Testis (tissue), 2 donors: ENCODE measurements at regions not wholly inside any gene's neighbourhood (a gene's known extent, or its start where the extent isn't known, plus 50 kb on each side); places are given as distances from the start of the nearest gene placed in this dataset.

Experiments
- DNase-seq: peaks from one replicate; pipeline ENCODE4 v3.0.0-alpha.2; 2019
- H3K27ac ChIP-seq, 2 donors: fragments of 200-600 bp; sonication (generic); one replicate each; pipeline ENCODE4 v1.5.1; 2019
- H3K27me3 ChIP-seq: fragments of 200-600 bp; sonication (generic); one replicate; pipeline ENCODE4 v1.5.1; 2019
- H3K36me3 ChIP-seq: fragments of 200-600 bp; sonication (generic); one replicate; pipeline ENCODE4 v1.5.1; 2017; ENCODE audit warnings: low read depth; ENCODE audit errors: missing control alignments
- H3K4me1 ChIP-seq: fragments of 200-600 bp; sonication (generic); one replicate; pipeline ENCODE4 v1.5.1; 2019
- H3K4me3 ChIP-seq, 2 donors: fragments of 200-600 bp; sonication (generic); one replicate each; pipeline ENCODE4 v1.5.1; 2017 to 2019
- H3K9me3 ChIP-seq: fragments of 200-600 bp; sonication (generic); one replicate; pipeline ENCODE4 v1.5.1; 2017
- POLR2A ChIP-seq: fragments of 450-650 bp; IDR thresholded peaks from one replicate; pipeline ENCODE4 v1.6.1; 2017; ENCODE audit warnings: antibody characterized with exemption, mild to moderate bottlenecking, moderate library complexity
- WGBS, 2 donors: methylation state at CpG; one replicate each; pipeline ENCODE4 v1.1.5; 2018; 5-methylcytosine and 5-hydroxymethylcytosine counted together
- intact Hi-C: fragments of 100-400 bp; cut with DNase I; formaldehyde crosslinking; loops from one replicate; pipeline ENCODE4 v1.15.1; 2023; ENCODE audit warnings: low total_unique reads
- TF ChIP-seq, protein P1 (sequence below), 3 experiments: fragments of 450-650 bp in 2 of 3; fragments of 200-600 bp in 1 of 3; sonication (generic) in 1 of 3; IDR thresholded peaks; one replicate each; pipeline ENCODE4 v1.5.1; 2016 to 2019; ENCODE audit warnings: antibody characterized with exemption in 3 of 3, mild to moderate bottlenecking in 2 of 3, moderate library complexity in 1 of 3

DNA sequence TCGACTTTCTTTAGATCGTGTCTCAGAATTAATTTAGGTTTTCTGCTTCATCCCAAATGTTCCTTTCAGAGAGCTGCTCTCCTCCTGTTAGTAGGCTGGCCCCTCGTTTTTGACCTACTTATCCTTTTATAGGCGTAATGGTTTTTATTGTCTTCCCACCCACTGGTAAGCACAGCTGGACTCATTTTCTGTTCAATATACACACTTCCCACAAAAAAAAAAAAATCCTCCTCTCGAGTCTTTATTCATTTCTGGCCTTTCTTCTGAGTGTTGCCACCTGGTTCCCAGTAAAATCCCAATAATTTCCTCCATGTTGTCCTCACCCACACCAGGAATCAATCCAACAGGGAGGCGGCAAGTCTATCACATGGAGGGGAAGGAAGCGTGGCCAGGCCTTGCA is 970.2 kb upstream of the CELF2 start:
- 66 to 77% methylated on average over 7 of the region's 7 CpGs for WGBS, 2 donors

DNA sequence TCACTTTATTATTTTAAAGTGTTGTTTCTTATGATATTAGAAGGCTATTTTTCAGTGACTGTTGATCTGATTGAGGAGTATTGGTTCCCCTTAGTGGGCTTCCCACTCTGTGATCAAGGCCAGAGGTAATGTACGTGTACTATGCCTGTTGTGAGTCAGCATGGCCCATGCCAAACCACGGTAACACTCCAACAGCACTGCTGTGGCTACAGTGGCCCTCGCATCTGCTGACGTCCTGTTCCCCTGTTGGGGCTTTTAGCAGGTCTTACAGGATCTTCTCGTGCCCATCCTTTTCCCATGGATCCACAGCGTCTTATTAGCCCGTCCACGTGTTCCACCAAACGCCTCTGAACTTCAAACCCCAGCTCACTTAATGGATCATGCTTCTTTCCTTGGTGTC is 964.6 kb upstream of the CELF2 start:
- Histone ChIP-seq H3K27me3 (no peaks in the 10 kb centered on the region), H3K27ac (no peak overlapping the region), H3K36me3 (no peaks in the 10 kb centered on the region), H3K4me1 (no peaks in the 10 kb centered on the region), H3K9me3 (no peaks in the 10 kb centered on the region), H3K4me3 (no peak overlapping the region)
- WGBS, 2 donors: 88 to 91% methylated on average over 9 of the region's 9 CpGs
- no peak for TF ChIP-seq POLR2A
- TF ChIP-seq, protein P1, sequence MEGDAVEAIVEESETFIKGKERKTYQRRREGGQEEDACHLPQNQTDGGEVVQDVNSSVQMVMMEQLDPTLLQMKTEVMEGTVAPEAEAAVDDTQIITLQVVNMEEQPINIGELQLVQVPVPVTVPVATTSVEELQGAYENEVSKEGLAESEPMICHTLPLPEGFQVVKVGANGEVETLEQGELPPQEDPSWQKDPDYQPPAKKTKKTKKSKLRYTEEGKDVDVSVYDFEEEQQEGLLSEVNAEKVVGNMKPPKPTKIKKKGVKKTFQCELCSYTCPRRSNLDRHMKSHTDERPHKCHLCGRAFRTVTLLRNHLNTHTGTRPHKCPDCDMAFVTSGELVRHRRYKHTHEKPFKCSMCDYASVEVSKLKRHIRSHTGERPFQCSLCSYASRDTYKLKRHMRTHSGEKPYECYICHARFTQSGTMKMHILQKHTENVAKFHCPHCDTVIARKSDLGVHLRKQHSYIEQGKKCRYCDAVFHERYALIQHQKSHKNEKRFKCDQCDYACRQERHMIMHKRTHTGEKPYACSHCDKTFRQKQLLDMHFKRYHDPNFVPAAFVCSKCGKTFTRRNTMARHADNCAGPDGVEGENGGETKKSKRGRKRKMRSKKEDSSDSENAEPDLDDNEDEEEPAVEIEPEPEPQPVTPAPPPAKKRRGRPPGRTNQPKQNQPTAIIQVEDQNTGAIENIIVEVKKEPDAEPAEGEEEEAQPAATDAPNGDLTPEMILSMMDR (IDR thresholded peaks at IDR 0.05): no peak
- intact Hi-C loops: no loop called here
- no peak for DNase-seq

More for the DNA sequence above, 970.2 kb upstream of the CELF2 start:
- H3K27ac ChIP-seq: no peak overlapping the region
- H3K4me1 ChIP-seq: no peaks in the 10 kb centered on the region
- no peak for DNase-seq
- no peaks in the 10 kb centered on the region for H3K27me3 ChIP-seq
- no peaks in the 10 kb centered on the region for H3K36me3 ChIP-seq
- intact Hi-C loops: no loop called here
- TF ChIP-seq, protein P1 (IDR thresholded peaks at IDR 0.05): no peak
- H3K9me3 ChIP-seq: no peaks in the 10 kb centered on the region
- no peak overlapping the region for H3K4me3 ChIP-seq

DNA sequence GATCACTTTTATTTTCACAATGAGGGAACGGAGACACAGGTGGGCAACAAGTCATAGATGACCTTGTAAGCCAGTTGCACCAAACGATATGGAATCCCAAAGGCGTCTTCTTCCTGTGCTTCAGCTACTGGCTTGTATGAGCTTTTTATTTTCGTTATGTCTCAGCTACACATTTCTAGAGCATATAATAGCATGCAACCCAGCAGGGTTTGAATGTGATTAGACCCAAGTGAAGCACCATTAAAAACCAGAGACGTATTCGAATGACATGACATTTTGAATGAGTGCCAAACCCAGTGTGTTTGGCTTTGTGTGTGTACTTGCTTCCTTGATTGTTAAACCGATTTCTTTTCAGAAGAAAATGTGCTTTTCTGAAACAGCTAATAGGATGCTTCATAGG is 963.2 kb upstream of the CELF2 start:
- H3K9me3 ChIP-seq: no peaks in the 10 kb centered on the region
- no peaks in the 10 kb centered on the region for H3K4me1 ChIP-seq
- DNase-seq: no peak
- no peaks in the 10 kb centered on the region for H3K27me3 ChIP-seq
- intact Hi-C loops: no loop called here
- 69 to 70% methylated on average over 7 of the region's 7 CpGs for WGBS, 2 donors
- H3K27ac ChIP-seq: no peak overlapping the region
- no peaks in the 10 kb centered on the region for H3K36me3 ChIP-seq
- no peak overlapping the region for H3K4me3 ChIP-seq
- TF ChIP-seq POLR2A: no peak
- TF ChIP-seq, protein P1 (IDR thresholded peaks at IDR 0.05): no peak

GRCh38 chr10:10055656-10056442 is 961.8 kb upstream of the CELF2 start:
- H3K36me3 ChIP-seq: no peaks in the 10 kb centered on the region
- 81 to 83% methylated on average over 4 of the region's 4 CpGs for WGBS, 2 donors
- no peak for DNase-seq
- TF ChIP-seq POLR2A: no peak
- TF ChIP-seq, protein P1 (IDR thresholded peaks at IDR 0.05): no peak
- no peaks in the 10 kb centered on the region for H3K4me1 ChIP-seq
- intact Hi-C loops: no loop called here
- no peaks in the 10 kb centered on the region for H3K27me3 ChIP-seq
- no peak overlapping the region for H3K4me3 ChIP-seq
- H3K9me3 ChIP-seq: no peaks in the 10 kb centered on the region
- no peak overlapping the region for H3K27ac ChIP-seq

DNA sequence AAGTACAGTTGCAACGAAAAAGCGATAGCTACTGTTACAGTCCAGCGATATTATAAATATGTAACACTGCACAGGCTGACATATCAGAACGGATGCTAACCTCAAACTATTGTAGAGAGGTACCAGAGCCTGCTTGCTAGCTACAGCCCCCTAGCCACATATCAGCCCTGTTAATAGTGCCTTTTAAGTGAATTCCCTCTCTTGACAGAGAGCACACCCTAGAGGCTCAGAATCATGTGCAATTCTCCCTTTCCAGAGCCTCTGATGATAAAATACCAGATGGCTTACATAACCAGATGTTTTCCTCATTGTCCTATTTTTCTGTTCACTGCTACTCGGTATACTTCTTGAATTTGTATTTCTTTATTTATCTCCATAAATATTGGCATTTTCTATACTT is 960.7 kb upstream of the CELF2 start:
- no peak for TF ChIP-seq POLR2A
- TF ChIP-seq, protein P1 (IDR thresholded peaks at IDR 0.05): no peak
- H3K27me3 ChIP-seq: no peaks in the 10 kb centered on the region
- no peak overlapping the region for H3K4me3 ChIP-seq
- 69 to 74% methylated on average over 5 of the region's 5 CpGs for WGBS, 2 donors
- no peak overlapping the region for H3K27ac ChIP-seq
- DNase-seq: no peak
- H3K36me3 ChIP-seq: no peaks in the 10 kb centered on the region
- H3K4me1 ChIP-seq: no peaks in the 10 kb centered on the region
- H3K9me3 ChIP-seq: no peaks in the 10 kb centered on the region
- intact Hi-C loops: no loop called here
